ENCODE measurements at regions not wholly inside any gene's neighbourhood (a gene's known extent, or its start where the extent isn't known, plus 50 kb on each side); places are given as distances from the start of the nearest gene placed in this dataset.
"Not testable (repeated sequence)": the region's sequence is repeated elsewhere in the genome, so short reads cannot be mapped to it uniquely, and the experiment has no call there.

GRCh38 chr2:219875036-219875435 is 247.6 kb downstream of the SLC4A3 start:
- intact Hi-C loops (cut with DNase I) = no loop called here
- H3K9me3 ChIP-seq = no peaks in the 10 kb centered on the region
- no peaks in the 10 kb centered on the region for H3K36me3 ChIP-seq (replicated peaks in 1 of 2; ENCODE audit: insufficient read depth in 1 of 2, low read depth in 2 of 2)
- no peaks in the 10 kb centered on the region for H3K4me1 ChIP-seq
- ATAC-seq (no peak), DNase-seq (no peak)
- no peak overlapping the region for H3K4me3 ChIP-seq
- TF ChIP-seq CTCF (IDR thresholded peaks at IDR 0.05) (no peak), POLR2A (IDR thresholded peaks at IDR 0.05) (no peak)
- WGBS, 2 donors = 92 to 100% methylated on average over 1 of the region's 1 CpG
- H3K27me3 ChIP-seq = no peaks in the 10 kb centered on the region
- H3K27ac ChIP-seq = no peak overlapping the region

- WGBS, 2 donors = 92 to 94% methylated on average over 3 of the region's 3 CpGs
- H3K4me3 ChIP-seq; DNase-seq; H3K9me3 ChIP-seq; H3K36me3 ChIP-seq (replicated peaks in 1 of 2; ENCODE audit: insufficient read depth in 1 of 2, low read depth in 2 of 2); H3K4me1 ChIP-seq; H3K27me3 ChIP-seq; intact Hi-C loops (cut with DNase I); H3K27ac ChIP-seq; ATAC-seq: not testable (repeated sequence)
These were observed 248.6 kb downstream of the SLC4A3 start for GRCh38 chr2:219875986-219876385.

- no peaks in the 10 kb centered on the region for H3K36me3 ChIP-seq (replicated peaks in 1 of 2; ENCODE audit: insufficient read depth in 1 of 2, low read depth in 2 of 2)
- H3K4me1 ChIP-seq = no peaks in the 10 kb centered on the region
- WGBS, 2 donors = 74 to 75% methylated on average over 4 of the region's 4 CpGs
- H3K4me3 ChIP-seq = no peak overlapping the region
- H3K27me3 ChIP-seq = no peaks in the 10 kb centered on the region
- intact Hi-C loops (cut with DNase I) = no loop called here
- DNase-seq = no peak
- ATAC-seq = no peak
- no peak for TF ChIP-seq CTCF (IDR thresholded peaks at IDR 0.05)
- TF ChIP-seq POLR2A (IDR thresholded peaks at IDR 0.05) = no peak
- H3K27ac ChIP-seq = no peak overlapping the region
- no peaks in the 10 kb centered on the region for H3K9me3 ChIP-seq
These were observed 249.5 kb downstream of the SLC4A3 start for GRCh38 chr2:219876931-219877330.

- intact Hi-C loops (cut with DNase I) = no loop called here
These were observed 250.3 kb downstream of the SLC4A3 start for GRCh38 chr2:219877728-219878127.

GRCh38 chr2:219878516-219878915 is 251.1 kb downstream of the SLC4A3 start:
- no peaks in the 10 kb centered on the region for H3K27me3 ChIP-seq
- H3K9me3 ChIP-seq = no peaks in the 10 kb centered on the region
- 60 to 72% methylated on average over 5 of the region's 5 CpGs for WGBS, 2 donors
- no peaks in the 10 kb centered on the region for H3K4me1 ChIP-seq
- no peak overlapping the region for H3K27ac ChIP-seq
- TF ChIP-seq CTCF (IDR thresholded peaks at IDR 0.05) (no peak), POLR2A (IDR thresholded peaks at IDR 0.05) (no peak)
- intact Hi-C loops (cut with DNase I) = no loop called here
- H3K4me3 ChIP-seq = no peak overlapping the region
- no peak for DNase-seq
- H3K36me3 ChIP-seq (replicated peaks in 1 of 2; ENCODE audit: insufficient read depth in 1 of 2, low read depth in 2 of 2) = no peaks in the 10 kb centered on the region
- no peak for ATAC-seq

More at GRCh38 chr2:219877728-219878127, 250.3 kb downstream of the SLC4A3 start:
- Histone ChIP-seq H3K4me3 (no peak overlapping the region), H3K27me3 (no peaks in the 10 kb centered on the region), H3K4me1 (no peaks in the 10 kb centered on the region), H3K9me3 (no peaks in the 10 kb centered on the region), H3K36me3 (replicated peaks in 1 of 2; ENCODE audit: insufficient read depth in 1 of 2, low read depth in 2 of 2) (no peaks in the 10 kb centered on the region), H3K27ac (no peak overlapping the region)
- WGBS, 2 donors = 27 to 37% methylated on average over 5 of the region's 5 CpGs
- DNase-seq = no peak
- TF ChIP-seq POLR2A (IDR thresholded peaks at IDR 0.05) (no peak), CTCF (IDR thresholded peaks at IDR 0.05) (no peak)
- ATAC-seq = no peak

Data from body of pancreas (tissue), 4 donors.